Breast epithelium (tissue), 3 donors: ENCODE measurements at regions not wholly inside any gene's neighbourhood (a gene's known extent, or its start where the extent isn't known, plus 50 kb on each side); places are given as distances from the start of the nearest gene placed in this dataset.

Experiments used
- CTCF ChIP-seq, 3 donors: fragments of 450-650 bp; IDR thresholded peaks; one replicate each; pipeline ENCODE4 v1.5.1; 2016 to 2017; ENCODE audit warnings: antibody characterized with exemption in 3 of 3, mild to moderate bottlenecking in 3 of 3, moderate library complexity in 3 of 3
- POLR2A ChIP-seq: fragments of 450-650 bp; IDR thresholded peaks from one replicate; pipeline ENCODE4 v1.6.1; 2016; ENCODE audit warnings: antibody characterized with exemption, mild to moderate bottlenecking, moderate library complexity
- POLR2AphosphoS5 ChIP-seq, 3 donors: sonication (generic); formaldehyde crosslinking; IDR thresholded peaks; one replicate each; pipeline ENCODE4 v1.6.1; 2017; ENCODE audit warnings: antibody characterized with exemption in 3 of 3

GRCh38 chr13:111947026-111947810 lies 119.7 kb upstream of the SOX1 start:
- TF ChIP-seq CTCF (IDR thresholded peaks at IDR 0.05), result no peak
- no peak for TF ChIP-seq POLR2A
- no peak for TF ChIP-seq POLR2AphosphoS5 (IDR thresholded peaks at IDR 0.05)
